ENCODE measurements at regions not wholly inside any gene's neighbourhood (a gene's known extent, or its start where the extent isn't known, plus 50 kb on each side); places are given as distances from the start of the nearest gene placed in this dataset.

- no peak overlapping the region for H3K4me3 Mint-ChIP-seq (ENCODE audit: unreplicated experiment)
- DNase-seq (ENCODE audit: low spot score) = no peak
- no peaks in the 10 kb centered on the region for H3K27me3 Mint-ChIP-seq (ENCODE audit: unreplicated experiment)
- H3K4me1 Mint-ChIP-seq (ENCODE audit: unreplicated experiment) = peaks cover 4% of the 10 kb centered on the region
- no peaks in the 10 kb centered on the region for H3K36me3 Mint-ChIP-seq (ENCODE audit: low read depth, unreplicated experiment)
- no peak overlapping the region for H3K27ac Mint-ChIP-seq (ENCODE audit: unreplicated experiment)
- H3K9me3 Mint-ChIP-seq (ENCODE audit: unreplicated experiment) = no peaks in the 10 kb centered on the region
- TF ChIP-seq, protein P1, sequence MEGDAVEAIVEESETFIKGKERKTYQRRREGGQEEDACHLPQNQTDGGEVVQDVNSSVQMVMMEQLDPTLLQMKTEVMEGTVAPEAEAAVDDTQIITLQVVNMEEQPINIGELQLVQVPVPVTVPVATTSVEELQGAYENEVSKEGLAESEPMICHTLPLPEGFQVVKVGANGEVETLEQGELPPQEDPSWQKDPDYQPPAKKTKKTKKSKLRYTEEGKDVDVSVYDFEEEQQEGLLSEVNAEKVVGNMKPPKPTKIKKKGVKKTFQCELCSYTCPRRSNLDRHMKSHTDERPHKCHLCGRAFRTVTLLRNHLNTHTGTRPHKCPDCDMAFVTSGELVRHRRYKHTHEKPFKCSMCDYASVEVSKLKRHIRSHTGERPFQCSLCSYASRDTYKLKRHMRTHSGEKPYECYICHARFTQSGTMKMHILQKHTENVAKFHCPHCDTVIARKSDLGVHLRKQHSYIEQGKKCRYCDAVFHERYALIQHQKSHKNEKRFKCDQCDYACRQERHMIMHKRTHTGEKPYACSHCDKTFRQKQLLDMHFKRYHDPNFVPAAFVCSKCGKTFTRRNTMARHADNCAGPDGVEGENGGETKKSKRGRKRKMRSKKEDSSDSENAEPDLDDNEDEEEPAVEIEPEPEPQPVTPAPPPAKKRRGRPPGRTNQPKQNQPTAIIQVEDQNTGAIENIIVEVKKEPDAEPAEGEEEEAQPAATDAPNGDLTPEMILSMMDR (IDR thresholded peaks at IDR 0.05; ENCODE audit: unreplicated experiment) = no peak
Observed at GRCh38 chr3:194837457-194838127, 151.9 kb downstream of the FAM43A start.

GRCh38 chr3:194838236-194838635, 152.6 kb downstream of the FAM43A start:
- Mint-ChIP-seq H3K27me3 (ENCODE audit: unreplicated experiment) (no peaks in the 10 kb centered on the region), H3K36me3 (ENCODE audit: low read depth, unreplicated experiment) (no peaks in the 10 kb centered on the region), H3K9me3 (ENCODE audit: unreplicated experiment) (no peaks in the 10 kb centered on the region), H3K27ac (ENCODE audit: unreplicated experiment) (no peak overlapping the region), H3K4me1 (ENCODE audit: unreplicated experiment) (peaks cover 3% of the 10 kb centered on the region), H3K4me3 (ENCODE audit: unreplicated experiment) (no peak overlapping the region)
- DNase-seq (ENCODE audit: low spot score) = no peak
- TF ChIP-seq, protein P1 (IDR thresholded peaks at IDR 0.05; ENCODE audit: unreplicated experiment) = no peak

- TF ChIP-seq, protein P1 (IDR thresholded peaks at IDR 0.05; ENCODE audit: unreplicated experiment) = no peak
- Mint-ChIP-seq H3K36me3 (ENCODE audit: low read depth, unreplicated experiment) (no peaks in the 10 kb centered on the region), H3K27ac (ENCODE audit: unreplicated experiment) (no peak overlapping the region), H3K4me1 (ENCODE audit: unreplicated experiment) (no peaks in the 10 kb centered on the region), H3K27me3 (ENCODE audit: unreplicated experiment) (no peaks in the 10 kb centered on the region), H3K4me3 (ENCODE audit: unreplicated experiment) (no peak overlapping the region), H3K9me3 (ENCODE audit: unreplicated experiment) (no peaks in the 10 kb centered on the region)
- DNase-seq (ENCODE audit: low spot score) = no peak
Observed at GRCh38 chr3:194840661-194841514, 155.2 kb downstream of the FAM43A start.

GRCh38 chr3:194841515-194841841, 155.8 kb downstream of the FAM43A start:
- no peak for DNase-seq (ENCODE audit: low spot score)
- Mint-ChIP-seq H3K9me3 (ENCODE audit: unreplicated experiment) (no peaks in the 10 kb centered on the region), H3K27me3 (ENCODE audit: unreplicated experiment) (no peaks in the 10 kb centered on the region), H3K4me3 (ENCODE audit: unreplicated experiment) (no peak overlapping the region), H3K27ac (ENCODE audit: unreplicated experiment) (no peak overlapping the region), H3K4me1 (ENCODE audit: unreplicated experiment) (no peaks in the 10 kb centered on the region), H3K36me3 (ENCODE audit: low read depth, unreplicated experiment) (no peaks in the 10 kb centered on the region)
- TF ChIP-seq, protein P1 (IDR thresholded peaks at IDR 0.05; ENCODE audit: unreplicated experiment) = no peak

DNA sequence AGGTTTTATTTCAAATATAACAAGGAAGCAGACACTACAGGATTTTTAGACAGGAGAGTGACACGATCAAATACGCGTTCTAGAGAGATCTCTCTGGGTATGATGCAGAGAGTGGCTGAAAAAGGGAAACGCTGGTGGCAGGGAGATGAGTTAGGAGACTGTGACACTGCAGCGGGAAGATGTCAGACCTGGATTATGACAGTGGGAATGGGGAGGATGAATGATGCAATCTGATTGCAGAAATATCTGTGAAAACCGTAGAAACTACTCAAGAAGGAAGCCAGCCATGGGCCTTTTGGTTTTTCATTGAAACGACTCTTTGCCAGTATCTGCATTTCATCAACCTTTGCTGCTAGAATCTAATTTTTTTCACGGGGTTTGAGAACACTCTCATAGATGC, 157.9 kb downstream of the FAM43A start:
- no peaks in the 10 kb centered on the region for H3K9me3 Mint-ChIP-seq (ENCODE audit: unreplicated experiment)
- H3K27ac Mint-ChIP-seq (ENCODE audit: unreplicated experiment) = no peak overlapping the region
- no peak overlapping the region for H3K4me3 Mint-ChIP-seq (ENCODE audit: unreplicated experiment)
- no peaks in the 10 kb centered on the region for H3K4me1 Mint-ChIP-seq (ENCODE audit: unreplicated experiment)
- TF ChIP-seq, protein P1 (IDR thresholded peaks at IDR 0.05; ENCODE audit: unreplicated experiment) = no peak
- no peak for DNase-seq (ENCODE audit: low spot score)
- no peaks in the 10 kb centered on the region for H3K27me3 Mint-ChIP-seq (ENCODE audit: unreplicated experiment)
- no peaks in the 10 kb centered on the region for H3K36me3 Mint-ChIP-seq (ENCODE audit: low read depth, unreplicated experiment)

Data from endothelial cell (in vitro differentiated cells).